Femur (tissue), 1 donor: ENCODE measurements at regions not wholly inside any gene's neighbourhood (a gene's known extent, or its start where the extent isn't known, plus 50 kb on each side); places are given as distances from the start of the nearest gene placed in this dataset.

Source experiments
- DNase-seq: peaks from one replicate; pipeline ENCODE4 v3.0.0-alpha.2; 2017

- DNase-seq: no peak
Measured at GRCh38 chr2:118738106-118738505, 109.3 kb downstream of the EN1 start.

GRCh38 chr2:118737684-118738083 lies 109.8 kb downstream of the EN1 start:
- DNase-seq: no peak

- no peak for DNase-seq
Measured at GRCh38 chr2:118732432-118732831, 115.0 kb downstream of the EN1 start.

- DNase-seq: no peak
Measured at GRCh38 chr2:118731413-118731812, 116.0 kb downstream of the EN1 start.

- DNase-seq: no peak
Measured at GRCh38 chr2:118730405-118730804, 117.0 kb downstream of the EN1 start.

GRCh38 chr2:118729760-118730159 lies 117.7 kb downstream of the EN1 start:
- DNase-seq: no peak

GRCh38 chr2:118728984-118729383 lies 118.5 kb downstream of the EN1 start:
- no peak for DNase-seq

- DNase-seq: no peak
Measured at GRCh38 chr2:118726821-118727220, 120.6 kb downstream of the EN1 start.

GRCh38 chr2:118723394-118723793 lies 124.1 kb downstream of the EN1 start:
- DNase-seq: no peak

- DNase-seq: no peak
Measured at GRCh38 chr2:118722976-118723375, 124.5 kb downstream of the EN1 start.

- no peak for DNase-seq
Measured at GRCh38 chr2:118721817-118722551, 125.5 kb downstream of the EN1 start.

GRCh38 chr2:118720866-118721265 lies 126.6 kb downstream of the EN1 start:
- no peak for DNase-seq

GRCh38 chr2:118718921-118719320 lies 128.5 kb downstream of the EN1 start:
- no peak for DNase-seq

- DNase-seq: no peak
Measured at GRCh38 chr2:118716102-118716501, 131.3 kb downstream of the EN1 start.

- no peak for DNase-seq
Measured at GRCh38 chr2:118714118-118714517, 133.3 kb downstream of the EN1 start.

- DNase-seq: no peak
Measured at GRCh38 chr2:118711603-118712002, 135.8 kb downstream of the EN1 start.

- DNase-seq: no peak
Measured at GRCh38 chr2:118710481-118710880, 137.0 kb downstream of the EN1 start.

- no peak for DNase-seq
Measured at GRCh38 chr2:118709786-118710185, 137.7 kb downstream of the EN1 start.

GRCh38 chr2:118706844-118707243 lies 140.6 kb downstream of the EN1 start:
- no peak for DNase-seq

GRCh38 chr2:118706371-118706770 lies 141.1 kb downstream of the EN1 start:
- DNase-seq: no peak

- DNase-seq: no peak
Measured at GRCh38 chr2:118705032-118705431, 142.4 kb downstream of the EN1 start.

- DNase-seq: no peak
Measured at GRCh38 chr2:118699447-118700175, 147.8 kb downstream of the EN1 start.

- no peak for DNase-seq
Measured at GRCh38 chr2:118698564-118698963, 148.9 kb downstream of the EN1 start.

GRCh38 chr2:118697781-118698180 lies 149.7 kb downstream of the EN1 start:
- no peak for DNase-seq
